Parathyroid adenoma (tissue), 2 donors: ENCODE measurements at regions not wholly inside any gene's neighbourhood (a gene's known extent, or its start where the extent isn't known, plus 50 kb on each side); places are given as distances from the start of the nearest gene placed in this dataset.

Experiments used
- H2AFZ ChIP-seq: fragments of 300-600 bp; sonication (generic); one replicate; pipeline ENCODE4 v1.7.0; 2017; ENCODE audit warnings: antibody characterized with exemption, mild to moderate bottlenecking
- H3K27ac ChIP-seq: fragments of 300-600 bp; sonication (generic); one replicate; pipeline ENCODE4 v1.7.0; 2017
- H3K27me3 ChIP-seq: fragments of 300-600 bp; sonication (generic); one replicate; pipeline ENCODE4 v1.7.0; 2017; ENCODE audit warnings: low read length; ENCODE audit not compliant: control insufficient read depth, insufficient read depth
- H3K36me3 ChIP-seq: fragments of 300-600 bp; sonication (generic); one replicate; pipeline ENCODE4 v1.7.0; 2017; ENCODE audit warnings: low read length; ENCODE audit not compliant: control insufficient read depth, insufficient read depth
- H3K4me1 ChIP-seq: fragments of 300-600 bp; sonication (generic); one replicate; pipeline ENCODE4 v1.7.0; 2017; ENCODE audit warnings: control low read depth
- H3K4me2 ChIP-seq: fragments of 300-600 bp; sonication (generic); one replicate; pipeline ENCODE4 v1.7.0; 2017; ENCODE audit warnings: low read length
- H3K4me3 ChIP-seq: fragments of 300-600 bp; sonication (generic); one replicate; pipeline ENCODE4 v1.7.0; 2017; ENCODE audit warnings: low read depth, low read length
- H3K79me2 ChIP-seq: fragments of 300-600 bp; sonication (generic); one replicate; pipeline ENCODE4 v1.7.0; 2017; ENCODE audit warnings: control low read depth
- H3K9ac ChIP-seq: fragments of 300-600 bp; sonication (generic); one replicate; pipeline ENCODE4 v1.7.0; 2017; ENCODE audit warnings: mild to moderate bottlenecking
- H3K9me3 ChIP-seq: fragments of 300-600 bp; sonication (generic); one replicate; pipeline ENCODE4 v1.7.0; 2017; ENCODE audit warnings: low read length; ENCODE audit not compliant: control insufficient read depth
- TF ChIP-seq, protein P1 (sequence below): fragments of 300-600 bp; sonication (generic); IDR thresholded peaks from one replicate; pipeline ENCODE4 v1.7.0; 2017; ENCODE audit warnings: antibody characterized with exemption, mild to moderate bottlenecking
- donor health status: primary hyperparathyroidism.

- Histone ChIP-seq H3K27me3 (no peaks in the 10 kb centered on the region), H3K27ac (no peak overlapping the region)
- TF ChIP-seq, protein P1, sequence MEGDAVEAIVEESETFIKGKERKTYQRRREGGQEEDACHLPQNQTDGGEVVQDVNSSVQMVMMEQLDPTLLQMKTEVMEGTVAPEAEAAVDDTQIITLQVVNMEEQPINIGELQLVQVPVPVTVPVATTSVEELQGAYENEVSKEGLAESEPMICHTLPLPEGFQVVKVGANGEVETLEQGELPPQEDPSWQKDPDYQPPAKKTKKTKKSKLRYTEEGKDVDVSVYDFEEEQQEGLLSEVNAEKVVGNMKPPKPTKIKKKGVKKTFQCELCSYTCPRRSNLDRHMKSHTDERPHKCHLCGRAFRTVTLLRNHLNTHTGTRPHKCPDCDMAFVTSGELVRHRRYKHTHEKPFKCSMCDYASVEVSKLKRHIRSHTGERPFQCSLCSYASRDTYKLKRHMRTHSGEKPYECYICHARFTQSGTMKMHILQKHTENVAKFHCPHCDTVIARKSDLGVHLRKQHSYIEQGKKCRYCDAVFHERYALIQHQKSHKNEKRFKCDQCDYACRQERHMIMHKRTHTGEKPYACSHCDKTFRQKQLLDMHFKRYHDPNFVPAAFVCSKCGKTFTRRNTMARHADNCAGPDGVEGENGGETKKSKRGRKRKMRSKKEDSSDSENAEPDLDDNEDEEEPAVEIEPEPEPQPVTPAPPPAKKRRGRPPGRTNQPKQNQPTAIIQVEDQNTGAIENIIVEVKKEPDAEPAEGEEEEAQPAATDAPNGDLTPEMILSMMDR, result no peak
Observed at GRCh38 chr2:120549841-120550240, 185.8 kb upstream of the GLI2 start.

GRCh38 chr2:120550282-120550681 is 185.4 kb upstream of the GLI2 start:
- H3K27me3 ChIP-seq, result no peaks in the 10 kb centered on the region
- no peak overlapping the region for H3K9ac ChIP-seq
- H3K9me3 ChIP-seq, result no peaks in the 10 kb centered on the region
- H2AFZ ChIP-seq, result no peak overlapping the region
- H3K79me2 ChIP-seq, result no peaks in the 10 kb centered on the region
- H3K27ac ChIP-seq, result no peak overlapping the region
- TF ChIP-seq, protein P1, result no peak
- no peak overlapping the region for H3K4me3 ChIP-seq
- peaks cover 8% of the 10 kb centered on the region for H3K4me1 ChIP-seq
- H3K36me3 ChIP-seq, result no peaks in the 10 kb centered on the region
- no peak overlapping the region for H3K4me2 ChIP-seq

More at GRCh38 chr2:120549841-120550240, 185.8 kb upstream of the GLI2 start:
- Histone ChIP-seq H3K4me1 (peaks cover 8% of the 10 kb centered on the region), H3K4me3 (no peak overlapping the region), H3K4me2 (no peak overlapping the region), H2AFZ (no peak overlapping the region), H3K36me3 (no peaks in the 10 kb centered on the region), H3K9me3 (no peaks in the 10 kb centered on the region), H3K9ac (no peak overlapping the region), H3K79me2 (no peaks in the 10 kb centered on the region)

DNA sequence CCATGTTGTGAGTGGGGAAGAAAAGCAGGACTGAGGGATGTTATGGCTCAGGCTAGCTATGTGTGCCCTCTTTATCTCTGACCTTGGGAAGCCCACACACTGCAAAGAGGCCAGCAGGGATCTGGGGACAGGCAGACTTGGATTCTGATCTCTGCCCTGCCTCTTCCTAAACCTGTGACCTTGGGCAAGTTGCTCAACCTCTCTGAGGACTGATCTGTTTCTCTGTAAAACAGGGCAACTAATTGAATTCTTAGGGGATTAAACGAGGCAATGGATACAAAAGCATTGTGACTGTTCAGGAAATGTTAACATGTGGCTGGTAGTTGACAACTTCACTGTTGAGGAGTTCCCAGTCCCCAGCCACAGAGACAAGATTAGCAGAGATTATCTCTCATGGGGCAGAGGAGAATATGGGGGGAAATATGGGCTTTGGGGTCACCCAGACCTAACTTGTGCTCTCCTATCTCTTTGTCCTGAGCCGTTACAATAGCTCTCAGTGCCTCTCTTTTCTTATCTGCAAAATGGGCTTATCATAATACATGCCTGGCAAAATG is 184.7 kb upstream of the GLI2 start:
- Histone ChIP-seq H3K9me3 (no peaks in the 10 kb centered on the region), H3K79me2 (no peaks in the 10 kb centered on the region), H3K27ac (no peak overlapping the region), H3K4me3 (no peak overlapping the region), H3K27me3 (no peaks in the 10 kb centered on the region), H3K36me3 (no peaks in the 10 kb centered on the region), H3K4me1 (peaks cover 8% of the 10 kb centered on the region), H2AFZ (no peak overlapping the region), H3K4me2 (no peak overlapping the region), H3K9ac (no peak overlapping the region)
- TF ChIP-seq, protein P1, result no peak

DNA sequence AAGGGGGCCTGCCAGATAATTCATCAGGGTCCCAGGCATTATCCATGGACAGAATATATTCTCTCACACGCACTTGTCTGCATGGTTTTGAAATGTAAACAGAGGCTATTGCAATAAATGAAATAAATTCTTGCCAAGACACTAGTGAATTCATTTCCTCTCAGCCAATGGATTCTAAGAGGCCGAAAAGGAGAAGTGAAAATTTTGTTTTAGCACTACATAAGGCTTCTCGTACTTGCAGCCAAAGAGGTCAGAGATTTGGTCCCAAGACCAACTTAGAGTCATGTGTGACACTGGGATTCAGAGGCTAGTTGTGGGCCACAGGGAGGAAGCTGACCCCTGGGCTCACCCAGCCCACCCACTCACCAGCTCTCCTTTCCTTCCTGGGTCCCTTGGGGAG is 184.1 kb upstream of the GLI2 start:
- no peaks in the 10 kb centered on the region for H3K36me3 ChIP-seq
- H2AFZ ChIP-seq, result no peak overlapping the region
- no peak overlapping the region for H3K27ac ChIP-seq
- no peaks in the 10 kb centered on the region for H3K9me3 ChIP-seq
- H3K4me3 ChIP-seq, result no peak overlapping the region
- H3K9ac ChIP-seq, result no peak overlapping the region
- TF ChIP-seq, protein P1, result no peak
- H3K27me3 ChIP-seq, result no peaks in the 10 kb centered on the region
- H3K79me2 ChIP-seq, result no peaks in the 10 kb centered on the region
- no peak overlapping the region for H3K4me2 ChIP-seq
- H3K4me1 ChIP-seq, result peaks cover 8% of the 10 kb centered on the region

DNA sequence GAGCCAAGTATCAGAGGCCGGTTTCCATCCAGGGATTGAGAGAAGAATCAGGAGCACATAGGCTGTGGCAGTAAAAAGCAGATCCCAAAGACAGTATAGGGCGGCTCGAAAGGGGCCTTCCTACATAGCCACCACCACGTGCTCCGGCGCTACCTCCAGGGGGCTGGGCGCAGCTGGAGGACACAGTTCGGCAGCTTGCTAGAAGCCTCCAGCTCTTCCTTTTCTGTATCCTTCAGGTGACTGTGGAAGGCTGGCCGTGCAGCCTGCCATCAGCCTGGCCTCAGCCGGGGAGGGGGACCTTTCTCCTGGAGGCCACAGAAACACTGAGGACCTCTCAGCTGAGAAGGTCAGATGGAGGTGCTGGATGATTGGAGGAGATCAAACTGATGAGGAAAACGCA is 183.6 kb upstream of the GLI2 start:
- TF ChIP-seq, protein P1, result no peak
- Histone ChIP-seq H3K4me1 (peaks cover 8% of the 10 kb centered on the region), H3K9ac (no peak overlapping the region), H3K4me3 (no peak overlapping the region), H3K79me2 (no peaks in the 10 kb centered on the region), H3K27ac (peak overlapping the region; percentile 36), H2AFZ (no peak overlapping the region), H3K9me3 (no peaks in the 10 kb centered on the region), H3K27me3 (no peaks in the 10 kb centered on the region), H3K4me2 (no peak overlapping the region), H3K36me3 (no peaks in the 10 kb centered on the region)
